ENCODE measurements at regions not wholly inside any gene's neighbourhood (a gene's known extent, or its start where the extent isn't known, plus 50 kb on each side); places are given as distances from the start of the nearest gene placed in this dataset.

DNA sequence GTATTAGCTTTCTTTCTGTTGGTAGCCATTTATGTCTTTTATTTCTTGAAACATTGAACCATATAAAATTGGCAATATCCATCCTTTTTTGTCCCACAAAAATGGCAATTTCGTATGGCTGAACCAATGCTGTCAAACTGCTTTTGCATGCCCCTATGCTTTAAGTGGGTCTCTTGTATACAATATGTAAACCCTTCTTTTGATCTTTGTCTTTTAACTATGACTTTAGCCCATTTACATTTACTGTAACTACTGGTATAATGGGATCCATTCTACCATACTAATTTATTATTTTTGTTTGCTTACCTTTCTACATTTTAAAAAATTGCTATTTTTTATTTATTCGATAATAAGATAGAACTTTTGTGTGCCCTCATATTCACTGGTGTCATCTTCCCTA is 93.4 kb downstream of the TENT4A start:
- POLR2A ChIA-PET = no interaction called here
- TF ChIP-seq NPAS2 (CRISPR knock-in tag; IDR thresholded peaks at IDR 0.05; ENCODE audit: borderline replicate concordance) (no peak), BHLHE40 (IDR thresholded peaks at IDR 0.05; ENCODE audit: low read depth, low read length) (no peak), HDAC2 (IDR thresholded peaks at IDR 0.05) (no peak), ZNF302 (CRISPR knock-in tag; IDR thresholded peaks at IDR 0.05) (no peak), CBX8 (IDR thresholded peaks at IDR 0.05) (no peak)
- TF ChIP-seq, protein P1, sequence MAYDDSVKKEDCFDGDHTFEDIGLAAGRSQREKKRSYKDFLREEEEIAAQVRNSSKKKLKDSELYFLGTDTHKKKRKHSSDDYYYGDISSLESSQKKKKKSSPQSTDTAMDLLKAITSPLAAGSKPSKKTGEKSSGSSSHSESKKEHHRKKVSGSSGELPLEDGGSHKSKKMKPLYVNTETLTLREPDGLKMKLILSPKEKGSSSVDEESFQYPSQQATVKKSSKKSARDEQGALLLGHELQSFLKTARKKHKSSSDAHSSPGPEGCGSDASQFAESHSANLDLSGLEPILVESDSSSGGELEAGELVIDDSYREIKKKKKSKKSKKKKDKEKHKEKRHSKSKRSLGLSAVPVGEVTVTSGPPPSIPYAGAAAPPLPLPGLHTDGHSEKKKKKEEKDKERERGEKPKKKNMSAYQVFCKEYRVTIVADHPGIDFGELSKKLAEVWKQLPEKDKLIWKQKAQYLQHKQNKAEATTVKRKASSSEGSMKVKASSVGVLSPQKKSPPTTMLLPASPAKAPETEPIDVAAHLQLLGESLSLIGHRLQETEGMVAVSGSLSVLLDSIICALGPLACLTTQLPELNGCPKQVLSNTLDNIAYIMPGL (CRISPR knock-in tag; IDR thresholded peaks at IDR 0.05; ENCODE audit: borderline replicate concordance) = no peak
- TF ChIP-seq, protein P2, sequence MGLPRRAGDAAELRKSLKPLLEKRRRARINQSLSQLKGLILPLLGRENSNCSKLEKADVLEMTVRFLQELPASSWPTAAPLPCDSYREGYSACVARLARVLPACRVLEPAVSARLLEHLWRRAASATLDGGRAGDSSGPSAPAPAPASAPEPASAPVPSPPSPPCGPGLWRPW (IDR thresholded peaks at IDR 0.05) = no peak
- TF ChIP-seq, protein P3, sequence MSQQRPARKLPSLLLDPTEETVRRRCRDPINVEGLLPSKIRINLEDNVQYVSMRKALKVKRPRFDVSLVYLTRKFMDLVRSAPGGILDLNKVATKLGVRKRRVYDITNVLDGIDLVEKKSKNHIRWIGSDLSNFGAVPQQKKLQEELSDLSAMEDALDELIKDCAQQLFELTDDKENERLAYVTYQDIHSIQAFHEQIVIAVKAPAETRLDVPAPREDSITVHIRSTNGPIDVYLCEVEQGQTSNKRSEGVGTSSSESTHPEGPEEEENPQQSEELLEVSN (IDR thresholded peaks at IDR 0.05; ENCODE audit: borderline replicate concordance, low read depth) = no peak
- TF ChIP-seq, protein P4, sequence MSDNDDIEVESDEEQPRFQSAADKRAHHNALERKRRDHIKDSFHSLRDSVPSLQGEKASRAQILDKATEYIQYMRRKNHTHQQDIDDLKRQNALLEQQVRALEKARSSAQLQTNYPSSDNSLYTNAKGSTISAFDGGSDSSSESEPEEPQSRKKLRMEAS (IDR thresholded peaks at IDR 0.05) = no peak
- TF ChIP-seq, protein P5, sequence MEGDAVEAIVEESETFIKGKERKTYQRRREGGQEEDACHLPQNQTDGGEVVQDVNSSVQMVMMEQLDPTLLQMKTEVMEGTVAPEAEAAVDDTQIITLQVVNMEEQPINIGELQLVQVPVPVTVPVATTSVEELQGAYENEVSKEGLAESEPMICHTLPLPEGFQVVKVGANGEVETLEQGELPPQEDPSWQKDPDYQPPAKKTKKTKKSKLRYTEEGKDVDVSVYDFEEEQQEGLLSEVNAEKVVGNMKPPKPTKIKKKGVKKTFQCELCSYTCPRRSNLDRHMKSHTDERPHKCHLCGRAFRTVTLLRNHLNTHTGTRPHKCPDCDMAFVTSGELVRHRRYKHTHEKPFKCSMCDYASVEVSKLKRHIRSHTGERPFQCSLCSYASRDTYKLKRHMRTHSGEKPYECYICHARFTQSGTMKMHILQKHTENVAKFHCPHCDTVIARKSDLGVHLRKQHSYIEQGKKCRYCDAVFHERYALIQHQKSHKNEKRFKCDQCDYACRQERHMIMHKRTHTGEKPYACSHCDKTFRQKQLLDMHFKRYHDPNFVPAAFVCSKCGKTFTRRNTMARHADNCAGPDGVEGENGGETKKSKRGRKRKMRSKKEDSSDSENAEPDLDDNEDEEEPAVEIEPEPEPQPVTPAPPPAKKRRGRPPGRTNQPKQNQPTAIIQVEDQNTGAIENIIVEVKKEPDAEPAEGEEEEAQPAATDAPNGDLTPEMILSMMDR (IDR thresholded peaks at IDR 0.05) = no peak
- no peak overlapping the region for H3K27ac ChIP-seq
- FAIRE-seq = no peak
- 9% methylated on average over 2 of the region's 2 CpGs for WGBS (ENCODE audit: missing lambda C conversion rate)
- no peak for ATAC-seq
- no peak for DNase-seq (ENCODE audit: low read depth in 1 of 2, low spot score in 1 of 2)
- CTCF ChIA-PET = interaction anchor here (1.5 kb wide), 1 partner anchor 14 kb away, joined by 3 read pairs; no protein-coding TSS in a partner anchor
- H3K4me3 ChIP-seq = no peak overlapping the region
- H3K9me3 ChIP-seq = peaks cover 7% of the 10 kb centered on the region; the same call in 1 of the 3 replicates
- H3K4me2 ChIP-seq = no peak overlapping the region
- no peaks in the 10 kb centered on the region for H3K4me1 ChIP-seq

DNA sequence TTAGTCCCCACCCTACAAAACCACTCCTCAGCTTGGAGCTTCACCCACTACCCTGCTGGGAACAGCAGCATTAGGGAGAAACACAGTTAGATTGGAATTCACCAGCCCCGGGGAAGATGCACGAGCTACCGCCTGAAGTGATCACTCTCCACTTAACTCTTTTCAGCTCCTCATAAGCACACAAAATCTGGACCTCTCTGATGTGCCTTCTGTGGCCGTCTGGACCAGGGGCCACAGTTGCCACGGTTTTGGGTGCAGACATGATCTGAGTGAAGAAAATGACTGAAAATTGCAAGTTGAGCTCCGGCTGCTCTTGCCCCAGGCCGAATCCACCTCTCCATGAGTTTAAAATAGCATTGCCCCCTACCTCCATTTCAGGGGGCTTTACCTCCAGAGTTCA is 95.2 kb downstream of the TENT4A start:
- no peak for DNase-seq (ENCODE audit: low read depth in 1 of 2, low spot score in 1 of 2)
- H3K9me3 ChIP-seq = peaks cover 7% of the 10 kb centered on the region; the same call in 1 of the 3 replicates
- no peak overlapping the region for H3K4me2 ChIP-seq
- ChIA-PET CTCF (no interaction called here), POLR2A (no interaction called here)
- H3K4me3 ChIP-seq = no peak overlapping the region
- no peak for FAIRE-seq
- no peak overlapping the region for H3K27ac ChIP-seq
- no peaks in the 10 kb centered on the region for H3K4me1 ChIP-seq
- ATAC-seq = no peak
- 44% methylated on average over 7 of the region's 7 CpGs for WGBS (ENCODE audit: missing lambda C conversion rate)
- TF ChIP-seq CBX8 (IDR thresholded peaks at IDR 0.05) (no peak), FOXS1 (CRISPR knock-in tag; IDR thresholded peaks at IDR 0.05) (no peak), POLR2A (IDR thresholded peaks at IDR 0.05; ENCODE audit: low read length) (no peak), GATA3 (IDR thresholded peaks at IDR 0.05; ENCODE audit: borderline replicate concordance) (no peak), CHD4 (IDR thresholded peaks at IDR 0.05; ENCODE audit: borderline replicate concordance) (no peak), POLR2AphosphoS2 (conservative IDR thresholded peaks at IDR 0.05; ENCODE audit: low read length) (no peak)

DNA sequence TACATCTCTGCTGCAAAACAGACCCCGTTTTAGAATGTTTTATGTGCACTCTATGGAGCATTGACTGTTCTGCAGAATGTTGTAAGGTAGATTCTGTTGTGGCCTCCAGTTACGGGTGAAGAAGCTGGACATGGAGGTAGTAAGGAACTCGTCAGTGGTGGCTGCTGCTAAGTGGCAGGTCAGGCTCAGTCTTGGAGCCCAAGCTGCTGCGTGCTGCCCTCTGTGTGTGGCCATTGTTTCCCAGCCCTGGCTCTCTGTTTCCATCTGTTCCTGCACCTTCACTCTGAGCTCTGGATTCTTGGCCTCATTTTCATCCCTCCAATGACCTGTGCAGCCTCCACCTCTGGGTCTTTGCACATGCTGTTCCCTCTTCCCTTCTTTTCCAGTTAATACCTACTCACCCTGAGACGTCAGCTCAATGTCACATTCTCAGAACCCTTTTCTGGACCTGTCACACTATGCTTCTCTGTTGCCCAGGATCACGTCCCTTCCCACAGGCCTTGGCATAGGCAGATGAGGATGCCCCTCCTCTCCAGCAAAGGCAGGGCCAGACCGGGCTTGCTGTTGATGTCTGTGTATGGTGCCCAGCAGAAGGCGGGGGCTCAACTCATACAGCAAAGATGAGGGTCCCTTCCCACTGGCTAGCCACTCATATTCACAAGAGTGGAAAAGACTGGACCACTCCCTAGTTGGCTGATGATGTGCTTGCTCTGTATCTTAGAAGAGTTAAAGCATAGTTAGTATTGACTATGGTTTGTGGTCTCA is 97.6 kb downstream of the TENT4A start:
- ChIA-PET CTCF (interaction anchor here (1.5 kb wide), 1 partner anchor 16 kb away, joined by 3 read pairs; no protein-coding TSS in a partner anchor), POLR2A (no interaction called here)
- Histone ChIP-seq H3K4me1 (no peaks in the 10 kb centered on the region), H3K4me2 (no peak overlapping the region), H3K4me3 (no peak overlapping the region), H3K27ac (no peak overlapping the region), H3K9me3 (peaks cover 7% of the 10 kb centered on the region; the same call in 1 of the 3 replicates)
- FAIRE-seq (no peak), ATAC-seq (no peak), DNase-seq (ENCODE audit: low read depth in 1 of 2, low spot score in 1 of 2) (no peak)
- 36% methylated on average over 8 of the region's 8 CpGs for WGBS (ENCODE audit: missing lambda C conversion rate)
- TF ChIP-seq JUNB (IDR thresholded peaks at IDR 0.05) (no peak), JUN (IDR thresholded peaks at IDR 0.05) (no peak), RCOR1 (IDR thresholded peaks at IDR 0.05; ENCODE audit: low read depth, low read length) (no peak), HOXA7 (CRISPR knock-in tag; IDR thresholded peaks at IDR 0.05) (no peak), FOSL2 (IDR thresholded peaks at IDR 0.05) (no peak), FOSL2 (CRISPR knock-in tag; IDR thresholded peaks at IDR 0.05) (no peak), MYC (IDR thresholded peaks at IDR 0.05; ENCODE audit: borderline replicate concordance, low read length) (no peak), NPAS2 (CRISPR knock-in tag; IDR thresholded peaks at IDR 0.05; ENCODE audit: borderline replicate concordance) (no peak), HOXB5 (CRISPR knock-in tag; IDR thresholded peaks at IDR 0.05) (no peak), SREBF2 (IDR thresholded peaks at IDR 0.05) (no peak), PHF8 (IDR thresholded peaks at IDR 0.05; ENCODE audit: borderline replicate concordance, low read depth) (no peak), HDAC2 (IDR thresholded peaks at IDR 0.05) (no peak)
- TF ChIP-seq, protein P2 (IDR thresholded peaks at IDR 0.05) = no peak
- TF ChIP-seq, protein P6, sequence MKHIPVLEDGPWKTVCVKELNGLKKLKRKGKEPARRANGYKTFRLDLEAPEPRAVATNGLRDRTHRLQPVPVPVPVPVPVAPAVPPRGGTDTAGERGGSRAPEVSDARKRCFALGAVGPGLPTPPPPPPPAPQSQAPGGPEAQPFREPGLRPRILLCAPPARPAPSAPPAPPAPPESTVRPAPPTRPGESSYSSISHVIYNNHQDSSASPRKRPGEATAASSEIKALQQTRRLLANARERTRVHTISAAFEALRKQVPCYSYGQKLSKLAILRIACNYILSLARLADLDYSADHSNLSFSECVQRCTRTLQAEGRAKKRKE (CRISPR knock-in tag; IDR thresholded peaks at IDR 0.05; ENCODE audit: low read depth) = no peak
- TF ChIP-seq, protein P5 (IDR thresholded peaks at IDR 0.05) = no peak

Measured in A549 (cell line).